M059J (cell line): ENCODE measurements at regions not wholly inside any gene's neighbourhood (a gene's known extent, or its start where the extent isn't known, plus 50 kb on each side); places are given as distances from the start of the nearest gene placed in this dataset.

Experiments
- DNase-seq: peaks from one replicate; pipeline ENCODE4 v3.0.0-alpha.2; 2012; ENCODE audit warnings: low read depth

- no peak for DNase-seq
These were observed 122.5 kb upstream of the FOXD3 start for GRCh38 chr1:63199706-63200335.

DNA sequence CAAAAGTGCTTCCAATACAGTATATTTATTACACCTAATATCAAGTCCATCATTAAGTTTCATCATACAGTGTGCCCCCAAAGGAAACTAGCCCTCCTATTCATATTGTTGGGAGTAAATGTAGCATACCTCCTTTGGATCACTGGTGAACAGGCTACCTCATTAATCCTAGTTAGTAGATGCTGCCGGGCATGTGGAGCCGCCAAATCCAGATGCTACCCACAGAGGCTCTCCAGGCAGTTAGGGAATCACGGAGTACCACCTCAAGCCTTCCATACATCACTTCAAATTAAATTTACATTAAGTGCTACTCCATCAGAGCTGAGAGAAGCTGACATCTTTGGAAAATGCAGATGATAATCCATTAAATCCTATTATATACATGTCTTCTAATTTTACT lies 121.7 kb upstream of the FOXD3 start:
- no peak for DNase-seq

DNA sequence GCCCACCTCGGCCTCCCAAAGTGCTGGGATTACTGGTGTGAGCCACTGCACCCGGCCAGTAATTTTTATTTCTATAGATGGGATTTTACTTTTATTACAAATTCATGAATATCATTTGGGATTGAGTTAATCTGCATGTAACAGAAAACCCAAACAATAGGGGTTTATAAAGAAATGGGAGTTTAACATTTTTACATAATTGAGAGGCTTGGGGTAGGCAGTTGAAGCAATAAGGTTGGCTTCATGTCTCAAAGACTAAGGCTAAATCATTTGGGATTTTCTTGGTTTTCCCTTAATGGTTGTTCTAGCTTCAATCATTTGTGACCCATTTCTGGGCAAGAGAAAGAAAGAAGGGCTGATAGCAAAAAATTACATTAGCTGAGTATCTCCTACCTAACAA lies 118.7 kb upstream of the FOXD3 start:
- no peak for DNase-seq

- DNase-seq: no peak
These were observed 116.6 kb upstream of the FOXD3 start for GRCh38 chr1:63205776-63206175.

- DNase-seq: no peak
These were observed 107.8 kb upstream of the FOXD3 start for GRCh38 chr1:63214553-63214952.

- no peak for DNase-seq
These were observed 98.9 kb upstream of the FOXD3 start for GRCh38 chr1:63223426-63223825.

GRCh38 chr1:63230722-63231121 lies 91.6 kb upstream of the FOXD3 start:
- no peak for DNase-seq

DNA sequence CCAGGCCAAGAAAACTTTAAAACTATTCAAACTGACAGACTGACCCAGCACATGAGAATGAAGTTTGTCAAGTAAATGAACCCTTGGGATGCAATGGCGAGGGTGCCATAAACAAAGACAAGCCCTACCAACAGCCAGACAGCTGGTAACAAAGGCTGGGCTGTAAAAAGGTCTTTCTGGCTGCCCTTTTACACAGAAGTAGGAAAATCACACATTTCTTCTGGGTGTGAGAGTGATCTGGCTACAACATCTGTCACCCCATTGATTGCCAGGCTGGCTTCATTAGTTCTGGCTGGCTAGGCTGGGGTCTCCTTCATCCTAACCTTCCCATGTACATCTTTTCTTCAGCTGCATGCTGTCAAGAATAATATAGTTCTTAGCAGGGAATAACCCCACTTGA lies 83.6 kb upstream of the FOXD3 start:
- DNase-seq: no peak

DNA sequence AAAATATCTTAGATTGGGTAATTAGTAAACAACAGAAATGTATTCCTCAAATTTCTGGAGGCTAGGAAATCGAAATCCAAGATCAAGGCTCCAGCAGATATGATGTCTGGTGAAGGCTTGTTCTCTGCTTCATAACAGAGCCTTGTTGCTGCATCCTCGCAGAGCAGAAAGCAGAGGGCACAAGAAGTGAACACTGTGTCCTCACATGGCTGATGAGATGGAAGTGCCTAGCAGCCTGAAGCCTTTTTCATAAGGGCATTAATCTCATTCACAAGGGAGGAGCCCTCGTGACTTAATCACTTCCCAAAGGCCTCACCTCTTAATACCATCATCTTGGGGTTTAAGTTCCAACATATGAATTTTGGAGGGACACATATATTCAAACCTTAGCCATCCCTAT lies 77.2 kb upstream of the FOXD3 start:
- DNase-seq: no peak

- DNase-seq: no peak
These were observed 74.2 kb upstream of the FOXD3 start for GRCh38 chr1:63248216-63248615.

DNA sequence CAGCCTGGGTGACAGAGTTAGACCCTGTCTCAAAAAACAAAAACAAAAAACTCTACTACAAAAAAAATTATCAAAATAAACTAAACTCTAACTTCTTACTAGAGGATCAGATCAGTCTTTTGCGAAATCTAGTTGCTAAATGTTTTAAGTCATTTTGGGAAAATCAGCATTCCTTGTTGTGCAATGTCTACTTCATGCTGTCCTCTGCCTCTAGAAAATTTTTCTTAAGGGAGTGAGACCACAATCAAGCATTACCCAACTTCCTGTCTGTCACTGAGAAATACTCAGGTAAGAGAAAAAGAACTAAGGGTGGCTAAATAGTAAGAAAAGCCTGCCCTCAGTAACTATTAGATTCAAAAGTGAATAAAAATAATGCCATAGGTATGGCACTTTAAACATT lies 67.2 kb upstream of the FOXD3 start:
- DNase-seq: no peak

GRCh38 chr1:63261736-63262458 lies 60.5 kb upstream of the FOXD3 start:
- DNase-seq: peak; percentile 28

DNA sequence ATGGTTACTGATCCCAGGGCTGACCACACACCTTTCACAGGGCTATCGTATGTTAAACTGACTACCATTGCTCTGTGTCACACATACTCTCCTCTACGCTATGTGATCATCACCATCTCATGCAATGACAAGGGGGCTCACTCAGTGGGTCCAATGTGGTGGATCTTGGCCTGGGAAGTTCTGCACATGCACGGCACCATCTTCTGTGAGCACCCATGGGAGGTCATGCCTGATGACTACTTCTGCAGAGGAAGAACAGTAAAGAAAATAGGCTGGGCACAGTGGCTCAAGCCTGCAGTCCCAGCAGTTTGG lies 60.0 kb upstream of the FOXD3 start:
- DNase-seq: no peak

DNA sequence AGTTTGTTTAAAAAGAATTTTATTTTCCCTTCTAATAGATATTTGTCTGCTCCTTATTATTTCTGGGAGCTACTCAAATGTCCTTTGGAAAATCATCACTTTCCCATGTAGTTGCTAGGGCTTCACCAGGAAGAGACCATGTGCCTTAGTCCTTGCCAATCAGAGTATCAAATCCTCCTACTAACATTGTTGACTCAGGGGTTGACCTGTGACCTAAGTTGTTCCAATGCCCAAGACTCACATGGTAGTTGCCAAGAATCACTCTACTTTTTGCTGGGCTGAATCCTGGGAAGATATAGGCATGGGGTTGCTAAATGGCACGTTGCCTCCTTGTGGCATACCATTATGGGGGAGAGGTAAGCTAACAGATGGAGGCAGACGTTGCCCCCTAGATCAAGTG lies 58.2 kb upstream of the FOXD3 start:
- no peak for DNase-seq

DNA sequence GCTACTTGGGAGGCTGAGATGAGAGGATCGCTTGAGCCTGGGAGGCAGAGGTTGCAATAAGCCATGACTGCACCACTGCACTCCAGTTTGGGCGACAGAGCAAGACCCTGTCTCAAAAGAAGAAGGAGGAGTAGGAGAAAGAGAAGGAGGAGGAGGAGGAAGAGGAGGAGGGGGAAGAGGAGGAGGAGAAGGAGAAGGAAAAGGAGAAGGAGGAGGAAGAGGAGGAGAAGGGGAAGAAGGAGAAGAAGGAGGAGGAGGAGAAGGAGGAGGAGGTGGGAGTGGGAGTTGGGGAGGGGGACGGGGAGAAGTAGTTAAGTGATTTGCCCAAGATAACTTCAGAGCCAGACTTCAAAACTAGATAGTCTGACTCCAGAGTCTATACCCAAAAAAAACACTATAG lies 55.5 kb upstream of the FOXD3 start:
- no peak for DNase-seq

- DNase-seq: no peak
These were observed 53.5 kb upstream of the FOXD3 start for GRCh38 chr1:63268876-63269275.

DNA sequence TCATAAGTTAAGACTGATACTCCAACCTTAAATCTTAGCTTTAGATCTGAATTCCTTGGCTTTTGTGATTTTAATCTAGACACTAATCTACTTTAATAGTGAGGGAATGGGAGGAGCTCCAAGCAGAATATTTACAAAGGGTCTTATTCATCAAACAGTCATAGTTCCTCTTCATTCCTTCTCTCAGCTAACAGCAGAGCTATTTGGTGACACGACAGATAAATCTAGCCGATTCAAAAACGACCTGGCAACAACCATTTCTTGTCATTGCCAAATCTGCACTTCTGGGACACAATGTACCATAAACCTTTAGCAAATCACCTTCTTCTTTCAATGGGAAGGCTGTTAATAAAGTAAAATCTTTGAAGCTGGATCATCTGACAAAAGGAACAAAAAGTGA lies 52.8 kb upstream of the FOXD3 start:
- no peak for DNase-seq
